K562 (cell line): ENCODE measurements at regions not wholly inside any gene's neighbourhood (a gene's known extent, or its start where the extent isn't known, plus 50 kb on each side); places are given as distances from the start of the nearest gene placed in this dataset.

Experiments
- CEBPB ChIP-seq: fragments of 450-650 bp; IDR thresholded peaks from 2 replicates; pipeline ENCODE4 v1.6.1; 2016; ENCODE audit warnings: missing genetic modification characterization, missing compliant biosample characterization
- CTCF ChIP-seq, 3 experiments: IDR thresholded peaks in 2 of 3; conservative IDR thresholded peaks in 1 of 3; 2 replicates each; pipeline ENCODE4 v1.5.1; 2011 to 2012; ENCODE audit warnings: low read length in 3 of 3, mild to moderate bottlenecking in 3 of 3, control low read depth in 2 of 3, improper control_type of control experiment in 1 of 3, inconsistent platforms in 1 of 3, low read depth in 1 of 3, mixed read lengths in 1 of 3, moderate library complexity in 1 of 3; ENCODE audit not compliant: insufficient read depth in 2 of 3
- FOXK2 ChIP-seq, 2 experiments: fragments of 450-650 bp; IDR thresholded peaks in 1 of 2; conservative IDR thresholded peaks in 1 of 2; 2 replicates each; pipeline ENCODE4 v1.6.1; 2016; ENCODE audit warnings: low read depth in 2 of 2, mild to moderate bottlenecking in 1 of 2
- MTF1 ChIP-seq: fragments of 250-450 bp; sonication (Bioruptor Pico); IDR thresholded peaks from 2 replicates; pipeline ENCODE4 v1.9.0; 2021; ENCODE audit warnings: moderate library complexity, mild to moderate bottlenecking, inconsistent platforms, borderline replicate concordance
- RCOR1 ChIP-seq, 2 experiments: IDR thresholded peaks; 2 replicates each; pipeline ENCODE4 v1.6.1; 2012; ENCODE audit warnings: low read depth in 2 of 2, low read length in 2 of 2, borderline replicate concordance in 1 of 2, improper control_type of control experiment in 1 of 2
- SPI1 ChIP-seq: IDR thresholded peaks from 2 replicates; pipeline ENCODE4 v1.6.1; 2011; ENCODE audit warnings: low read depth, low read length, control low read depth, borderline replicate concordance
- ZBTB17 ChIP-seq: fragments of 450-650 bp; formaldehyde crosslinking; IDR thresholded peaks from 2 replicates; pipeline ENCODE4 v1.4.0; 2020; ENCODE audit warnings: mild to moderate bottlenecking

- TF ChIP-seq SPI1 (no peak), CTCF (IDR thresholded peaks at IDR 0.05 in 2 of 3, conservative IDR thresholded peaks at IDR 0.05 in 1 of 3; ENCODE audit: insufficient read depth in 2 of 3, low read depth in 1 of 3, low read length in 3 of 3) (no peak), ZBTB17 (CRISPR knock-in tag) (no peak), RCOR1 (IDR thresholded peaks at IDR 0.05; ENCODE audit: borderline replicate concordance in 1 of 2, low read depth in 2 of 2, low read length in 2 of 2) (no peak), FOXK2 (conservative IDR thresholded peaks at IDR 0.05 in 1 of 2, IDR thresholded peaks at IDR 0.05 in 1 of 2; ENCODE audit: low read depth in 2 of 2) (no peak), CEBPB (tag) (no peak), MTF1 (CRISPR knock-in tag) (no peak)
These were observed 60.7 kb upstream of the GZMB start for GRCh38 chr14:24694680-24695079.
